ENCODE measurements at regions not wholly inside any gene's neighbourhood (a gene's known extent, or its start where the extent isn't known, plus 50 kb on each side); places are given as distances from the start of the nearest gene placed in this dataset.

DNA sequence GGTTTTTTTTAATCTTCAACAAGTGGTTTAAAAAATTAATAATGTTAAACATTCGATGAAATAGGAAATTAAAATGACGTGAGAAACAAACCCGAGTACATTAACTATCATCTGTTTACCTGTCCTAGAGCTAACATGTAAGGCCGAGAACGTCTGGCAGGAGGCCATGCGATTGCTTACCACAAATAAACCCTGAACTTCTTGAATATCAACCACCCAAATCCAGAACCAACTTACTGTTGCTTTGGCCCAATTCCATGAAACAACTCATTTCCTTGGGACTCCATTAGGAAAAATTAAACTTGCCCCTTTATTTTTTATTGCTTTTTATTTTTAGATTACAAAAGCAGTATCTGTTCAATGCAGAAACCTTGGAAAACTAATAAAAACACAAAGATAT, 228.9 kb upstream of the IRS2 start:
- TF ChIP-seq POLR2A (IDR thresholded peaks at IDR 0.05) (no peak), POLR2AphosphoS5 (IDR thresholded peaks at IDR 0.05) (no peak), EP300 (IDR thresholded peaks at IDR 0.05; ENCODE audit: low read depth) (no peak)
- TF ChIP-seq, protein P1, sequence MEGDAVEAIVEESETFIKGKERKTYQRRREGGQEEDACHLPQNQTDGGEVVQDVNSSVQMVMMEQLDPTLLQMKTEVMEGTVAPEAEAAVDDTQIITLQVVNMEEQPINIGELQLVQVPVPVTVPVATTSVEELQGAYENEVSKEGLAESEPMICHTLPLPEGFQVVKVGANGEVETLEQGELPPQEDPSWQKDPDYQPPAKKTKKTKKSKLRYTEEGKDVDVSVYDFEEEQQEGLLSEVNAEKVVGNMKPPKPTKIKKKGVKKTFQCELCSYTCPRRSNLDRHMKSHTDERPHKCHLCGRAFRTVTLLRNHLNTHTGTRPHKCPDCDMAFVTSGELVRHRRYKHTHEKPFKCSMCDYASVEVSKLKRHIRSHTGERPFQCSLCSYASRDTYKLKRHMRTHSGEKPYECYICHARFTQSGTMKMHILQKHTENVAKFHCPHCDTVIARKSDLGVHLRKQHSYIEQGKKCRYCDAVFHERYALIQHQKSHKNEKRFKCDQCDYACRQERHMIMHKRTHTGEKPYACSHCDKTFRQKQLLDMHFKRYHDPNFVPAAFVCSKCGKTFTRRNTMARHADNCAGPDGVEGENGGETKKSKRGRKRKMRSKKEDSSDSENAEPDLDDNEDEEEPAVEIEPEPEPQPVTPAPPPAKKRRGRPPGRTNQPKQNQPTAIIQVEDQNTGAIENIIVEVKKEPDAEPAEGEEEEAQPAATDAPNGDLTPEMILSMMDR (IDR thresholded peaks at IDR 0.05), result no peak

Data from transverse colon (tissue), 4 donors.